ENCODE measurements at regions not wholly inside any gene's neighbourhood (a gene's known extent, or its start where the extent isn't known, plus 50 kb on each side); places are given as distances from the start of the nearest gene placed in this dataset.

GRCh38 chrX:104428231-104428630 lies 137.8 kb upstream of the IL1RAPL2 start:
- Mint-ChIP-seq H3K4me1 (ENCODE audit: low read depth, unreplicated experiment) (peaks cover 8% of the 10 kb centered on the region), H3K27ac (ENCODE audit: unreplicated experiment) (no peak overlapping the region), H3K36me3 (ENCODE audit: low read depth, unreplicated experiment) (no peaks in the 10 kb centered on the region), H3K27me3 (ENCODE audit: low read depth, unreplicated experiment) (no peaks in the 10 kb centered on the region), H3K9me3 (ENCODE audit: unreplicated experiment) (no peaks in the 10 kb centered on the region), H3K4me3 (ENCODE audit: unreplicated experiment) (no peak overlapping the region)
- no peaks in the 10 kb centered on the region for H3K27me3 ChIP-seq (ENCODE audit: insufficient read depth, low read length)
- no peak overlapping the region for H3K4me2 ChIP-seq (ENCODE audit: low read length)
- no peaks in the 10 kb centered on the region for H3K79me2 ChIP-seq (ENCODE audit: insufficient read depth, low read length)
- H4K20me1 ChIP-seq (ENCODE audit: insufficient read depth, low read length): no peaks in the 10 kb centered on the region
- no peaks in the 10 kb centered on the region for H3K4me1 ChIP-seq (ENCODE audit: insufficient read depth, low read length)
- no peaks in the 10 kb centered on the region for H3K9me3 ChIP-seq (ENCODE audit: insufficient read depth, low read depth, low read length)
- no peak overlapping the region for H2AFZ ChIP-seq (ENCODE audit: low read depth, low read length)
- no peaks in the 10 kb centered on the region for H3K36me3 ChIP-seq (ENCODE audit: insufficient read depth, low read length)
- FAIRE-seq (no peak), DNase-seq (ENCODE audit: low read depth) (no peak)
- no peak overlapping the region for H3K9ac ChIP-seq (ENCODE audit: low read length)
- TF ChIP-seq EZH2 (IDR thresholded peaks at IDR 0.05; ENCODE audit: insufficient read depth, low read length): no peak
- TF ChIP-seq CTCF (IDR thresholded peaks at IDR 0.05; ENCODE audit: insufficient read depth, low read depth, low read length): no peak
- H3K4me3 ChIP-seq (ENCODE audit: insufficient read depth, low read depth, low read length): no peak overlapping the region
- H3K27ac ChIP-seq (ENCODE audit: low read depth, low read length): no peak overlapping the region

GRCh38 chrX:104427693-104428092 lies 138.3 kb upstream of the IL1RAPL2 start:
- Histone ChIP-seq H3K4me1 (ENCODE audit: insufficient read depth, low read length) (no peaks in the 10 kb centered on the region), H3K4me3 (ENCODE audit: insufficient read depth, low read depth, low read length) (no peak overlapping the region), H3K4me2 (ENCODE audit: low read length) (no peak overlapping the region), H3K27ac (ENCODE audit: low read depth, low read length) (no peak overlapping the region), H2AFZ (ENCODE audit: low read depth, low read length) (no peak overlapping the region), H4K20me1 (ENCODE audit: insufficient read depth, low read length) (no peaks in the 10 kb centered on the region), H3K79me2 (ENCODE audit: insufficient read depth, low read length) (no peaks in the 10 kb centered on the region), H3K9me3 (ENCODE audit: insufficient read depth, low read depth, low read length) (no peaks in the 10 kb centered on the region), H3K9ac (ENCODE audit: low read length) (no peak overlapping the region), H3K36me3 (ENCODE audit: insufficient read depth, low read length) (no peaks in the 10 kb centered on the region), H3K27me3 (ENCODE audit: insufficient read depth, low read length) (no peaks in the 10 kb centered on the region)
- TF ChIP-seq CTCF (IDR thresholded peaks at IDR 0.05; ENCODE audit: insufficient read depth, low read depth, low read length): no peak
- no peak for TF ChIP-seq EZH2 (IDR thresholded peaks at IDR 0.05; ENCODE audit: insufficient read depth, low read length)
- Mint-ChIP-seq H3K4me3 (ENCODE audit: unreplicated experiment) (no peak overlapping the region), H3K36me3 (ENCODE audit: low read depth, unreplicated experiment) (no peaks in the 10 kb centered on the region), H3K9me3 (ENCODE audit: unreplicated experiment) (no peaks in the 10 kb centered on the region), H3K4me1 (ENCODE audit: low read depth, unreplicated experiment) (peaks cover 8% of the 10 kb centered on the region), H3K27me3 (ENCODE audit: low read depth, unreplicated experiment) (no peaks in the 10 kb centered on the region), H3K27ac (ENCODE audit: unreplicated experiment) (no peak overlapping the region)
- no peak for DNase-seq (ENCODE audit: low read depth)
- peak; percentile 79 for FAIRE-seq

GRCh38 chrX:104427073-104427472 lies 138.9 kb upstream of the IL1RAPL2 start:
- H3K27me3 ChIP-seq (ENCODE audit: insufficient read depth, low read length): no peaks in the 10 kb centered on the region
- H3K4me3 Mint-ChIP-seq (ENCODE audit: unreplicated experiment): no peak overlapping the region
- no peak overlapping the region for H3K27ac Mint-ChIP-seq (ENCODE audit: unreplicated experiment)
- no peaks in the 10 kb centered on the region for H4K20me1 ChIP-seq (ENCODE audit: insufficient read depth, low read length)
- H3K4me2 ChIP-seq (ENCODE audit: low read length): no peak overlapping the region
- TF ChIP-seq EZH2 (IDR thresholded peaks at IDR 0.05; ENCODE audit: insufficient read depth, low read length) (no peak), CTCF (IDR thresholded peaks at IDR 0.05; ENCODE audit: insufficient read depth, low read depth, low read length) (no peak)
- H3K4me3 ChIP-seq (ENCODE audit: insufficient read depth, low read depth, low read length): no peak overlapping the region
- FAIRE-seq (peak; percentile 13), DNase-seq (ENCODE audit: low read depth) (no peak)
- no peak overlapping the region for H3K27ac ChIP-seq (ENCODE audit: low read depth, low read length)
- no peaks in the 10 kb centered on the region for H3K9me3 ChIP-seq (ENCODE audit: insufficient read depth, low read depth, low read length)
- no peaks in the 10 kb centered on the region for H3K36me3 ChIP-seq (ENCODE audit: insufficient read depth, low read length)
- H3K36me3 Mint-ChIP-seq (ENCODE audit: low read depth, unreplicated experiment): no peaks in the 10 kb centered on the region
- peaks cover 8% of the 10 kb centered on the region for H3K4me1 Mint-ChIP-seq (ENCODE audit: low read depth, unreplicated experiment)
- H3K9ac ChIP-seq (ENCODE audit: low read length): no peak overlapping the region
- no peaks in the 10 kb centered on the region for H3K9me3 Mint-ChIP-seq (ENCODE audit: unreplicated experiment)
- no peaks in the 10 kb centered on the region for H3K4me1 ChIP-seq (ENCODE audit: insufficient read depth, low read length)
- H3K79me2 ChIP-seq (ENCODE audit: insufficient read depth, low read length): no peaks in the 10 kb centered on the region
- H2AFZ ChIP-seq (ENCODE audit: low read depth, low read length): no peak overlapping the region
- H3K27me3 Mint-ChIP-seq (ENCODE audit: low read depth, unreplicated experiment): no peaks in the 10 kb centered on the region
